ACC112 (cell line): ENCODE measurements at regions not wholly inside any gene's neighbourhood (a gene's known extent, or its start where the extent isn't known, plus 50 kb on each side); places are given as distances from the start of the nearest gene placed in this dataset.
A peak's percentile ranks its signal among the peaks of the same experiment; 100 is the strongest.

Experiments used
- H2AFZ ChIP-seq: fragments of 200-600 bp; sonication (generic); one replicate; pipeline ENCODE4 v1.6.0; 2017; ENCODE audit warnings: antibody characterized with exemption, low read length; ENCODE audit not compliant: unreplicated experiment
- H3K27ac ChIP-seq: fragments of 200-600 bp; sonication (generic); 2 replicates; pipeline ENCODE4 v1.5.1; 2014; ENCODE audit warnings: low read depth, mild to moderate bottlenecking, antibody characterized with exemption, low read length, moderate library complexity
- H3K27me3 ChIP-seq: fragments of 200-600 bp; sonication (generic); 2 replicates; pipeline ENCODE4 v1.6.1; 2014; ENCODE audit warnings: mild to moderate bottlenecking, antibody characterized with exemption, low read length, moderate library complexity, mixed read lengths; ENCODE audit not compliant: insufficient read depth
- H3K36me3 ChIP-seq: fragments of 200-600 bp; sonication (generic); 2 replicates; pipeline ENCODE4 v1.6.1; 2016; ENCODE audit warnings: mild to moderate bottlenecking, antibody characterized with exemption, low read length, moderate library complexity, mixed read lengths; ENCODE audit not compliant: insufficient read depth
- H3K4me1 ChIP-seq: fragments of 200-600 bp; sonication (generic); one replicate; pipeline ENCODE4 v1.6.1; 2016; ENCODE audit warnings: low read length, mixed read lengths; ENCODE audit not compliant: insufficient read depth, unreplicated experiment, control insufficient read depth
- H3K4me3 ChIP-seq: fragments of 200-600 bp; sonication (generic); 2 replicates; pipeline ENCODE4 v1.5.1; 2014; ENCODE audit warnings: mild to moderate bottlenecking, low read depth, low read length
- H3K79me2 ChIP-seq: fragments of 200-600 bp; sonication (generic); one replicate; pipeline ENCODE4 v1.6.0; 2016; ENCODE audit warnings: low read length; ENCODE audit not compliant: control insufficient read depth, unreplicated experiment, insufficient read depth

DNA sequence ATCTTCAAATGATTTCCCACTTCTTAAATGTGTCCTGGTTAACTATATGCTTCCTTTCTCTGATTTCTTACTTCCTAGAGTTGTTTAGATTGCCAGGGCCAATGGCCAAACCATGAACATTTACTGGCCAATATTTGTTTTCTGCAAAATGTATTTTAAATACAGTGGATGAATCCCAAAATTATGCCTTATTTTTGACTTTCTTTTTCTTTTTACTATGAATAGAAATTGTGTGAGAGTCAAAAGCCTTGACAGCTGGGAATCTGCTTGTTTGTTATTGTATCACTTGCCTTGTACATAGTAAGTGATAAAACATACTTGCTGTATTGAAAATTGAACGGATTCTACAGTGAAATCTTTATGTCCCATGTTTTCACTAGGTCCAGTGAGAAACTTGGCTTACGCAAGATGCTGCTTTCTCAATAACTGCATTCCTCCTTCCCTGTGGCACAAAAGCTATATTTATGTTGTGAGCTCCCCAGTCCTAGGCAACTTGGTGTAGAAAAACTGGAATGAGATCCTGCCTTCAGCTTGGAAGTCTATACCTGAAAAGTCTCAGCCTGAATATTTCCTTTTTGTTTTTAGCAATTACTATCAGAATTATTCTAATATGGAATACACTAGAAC, 295.2 kb downstream of the EPHA7 start:
- H3K36me3 ChIP-seq = no peaks in the 10 kb centered on the region
- H3K4me3 ChIP-seq = no peak overlapping the region
- no peaks in the 10 kb centered on the region for H3K4me1 ChIP-seq
- H2AFZ ChIP-seq = no peak overlapping the region
- H3K79me2 ChIP-seq = no peaks in the 10 kb centered on the region
- H3K27me3 ChIP-seq = no peaks in the 10 kb centered on the region
- no peak overlapping the region for H3K27ac ChIP-seq

DNA sequence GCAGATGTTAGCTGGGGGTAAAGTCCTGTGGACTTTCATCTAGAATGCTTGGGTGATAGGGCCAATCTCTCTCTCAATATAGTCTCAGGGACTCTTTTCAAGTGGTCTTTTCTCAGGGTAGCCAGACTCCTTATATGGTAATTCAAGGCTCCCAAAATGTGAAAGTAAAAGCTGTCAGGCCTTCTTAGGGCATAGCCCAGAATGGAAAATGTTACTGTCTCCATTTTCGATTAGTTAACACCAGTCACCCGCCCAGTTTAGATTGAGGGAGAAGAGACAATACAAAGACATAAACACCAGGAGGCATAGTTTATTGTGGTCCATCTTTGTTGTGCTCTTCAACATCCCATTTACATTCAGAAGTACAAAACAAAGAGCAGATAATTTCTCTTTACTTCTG, 295.8 kb downstream of the EPHA7 start:
- H3K4me3 ChIP-seq = no peak overlapping the region
- H2AFZ ChIP-seq = no peak overlapping the region
- H3K4me1 ChIP-seq = no peaks in the 10 kb centered on the region
- no peak overlapping the region for H3K27ac ChIP-seq
- no peaks in the 10 kb centered on the region for H3K79me2 ChIP-seq
- H3K27me3 ChIP-seq = no peaks in the 10 kb centered on the region
- no peaks in the 10 kb centered on the region for H3K36me3 ChIP-seq

DNA sequence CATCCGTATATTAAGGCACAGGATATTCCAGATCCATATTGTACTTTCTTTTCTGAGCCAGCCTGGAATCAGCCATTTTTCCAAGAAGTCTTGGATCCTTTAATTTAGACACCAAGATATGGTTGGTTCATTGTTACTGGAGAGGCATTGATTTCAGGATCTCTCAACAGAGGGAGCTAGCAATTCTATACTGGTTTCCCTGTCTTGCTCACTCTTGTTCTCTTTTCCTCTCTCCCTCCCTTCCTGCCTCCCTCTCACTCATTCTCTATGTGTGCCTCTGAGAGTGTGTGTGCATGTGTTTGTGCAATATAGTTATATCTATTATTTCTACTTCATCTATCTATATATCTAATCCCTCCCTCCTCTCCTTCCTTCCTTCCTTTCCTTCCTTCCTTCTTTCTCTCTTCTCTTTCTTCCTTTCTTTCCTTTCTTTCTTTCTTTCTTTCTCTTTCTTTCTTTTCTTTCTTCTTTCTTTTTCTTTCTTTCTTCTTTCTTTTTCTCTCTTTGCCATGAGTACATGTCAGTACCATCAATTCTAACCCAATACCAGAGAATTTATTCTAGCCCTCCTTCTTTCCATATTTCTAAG, 299.1 kb downstream of the EPHA7 start:
- Histone ChIP-seq H2AFZ (no peak overlapping the region), H3K36me3 (no peaks in the 10 kb centered on the region), H3K4me3 (no peak overlapping the region), H3K27ac (no peak overlapping the region), H3K27me3 (no peaks in the 10 kb centered on the region), H3K79me2 (no peaks in the 10 kb centered on the region), H3K4me1 (no peaks in the 10 kb centered on the region)

DNA sequence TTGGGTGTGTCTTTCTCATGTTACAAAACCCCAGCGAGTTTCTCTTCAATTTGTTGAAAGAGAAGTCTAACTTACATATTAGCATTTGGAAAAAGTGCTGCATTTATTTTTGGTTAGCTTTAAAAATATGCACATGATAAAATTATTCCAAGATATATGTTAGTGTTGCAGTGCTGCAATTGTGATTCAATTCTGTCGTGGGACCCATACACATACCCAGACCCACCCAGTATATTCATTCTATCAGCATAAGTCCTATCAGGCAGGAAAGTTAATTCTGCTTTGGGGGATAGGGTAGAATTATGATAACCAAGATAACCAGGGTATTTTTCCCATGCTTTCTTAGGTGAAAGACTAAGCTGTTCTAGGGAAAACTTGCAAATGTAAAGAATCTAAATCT, 313.5 kb downstream of the EPHA7 start:
- H3K27ac ChIP-seq = no peak overlapping the region
- H3K4me3 ChIP-seq = no peak overlapping the region
- no peaks in the 10 kb centered on the region for H3K36me3 ChIP-seq
- H3K4me1 ChIP-seq = no peaks in the 10 kb centered on the region
- H2AFZ ChIP-seq = no peak overlapping the region
- no peaks in the 10 kb centered on the region for H3K79me2 ChIP-seq
- H3K27me3 ChIP-seq = no peaks in the 10 kb centered on the region

DNA sequence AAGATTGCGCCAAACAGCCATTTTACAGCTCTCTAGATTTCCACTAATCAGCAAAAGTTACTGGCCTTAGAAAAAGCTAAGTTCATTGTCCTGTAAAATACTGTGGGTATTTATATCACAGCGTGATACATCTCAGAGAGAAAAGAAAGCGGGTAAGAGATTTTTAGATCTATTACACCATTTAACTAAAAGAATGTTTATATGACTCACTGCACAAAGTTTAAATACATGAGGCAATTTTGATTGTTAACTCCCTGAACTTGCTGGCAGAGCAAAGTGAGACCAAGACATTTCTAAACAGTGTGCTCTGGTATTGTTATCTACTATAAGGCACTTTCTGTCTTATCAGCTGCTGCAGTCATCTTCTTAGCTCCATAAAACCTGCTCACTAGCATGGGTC, 314.3 kb downstream of the EPHA7 start:
- Histone ChIP-seq H3K4me3 (no peak overlapping the region), H3K36me3 (no peaks in the 10 kb centered on the region), H2AFZ (no peak overlapping the region), H3K27me3 (no peaks in the 10 kb centered on the region), H3K27ac (no peak overlapping the region), H3K79me2 (no peaks in the 10 kb centered on the region), H3K4me1 (no peaks in the 10 kb centered on the region)

DNA sequence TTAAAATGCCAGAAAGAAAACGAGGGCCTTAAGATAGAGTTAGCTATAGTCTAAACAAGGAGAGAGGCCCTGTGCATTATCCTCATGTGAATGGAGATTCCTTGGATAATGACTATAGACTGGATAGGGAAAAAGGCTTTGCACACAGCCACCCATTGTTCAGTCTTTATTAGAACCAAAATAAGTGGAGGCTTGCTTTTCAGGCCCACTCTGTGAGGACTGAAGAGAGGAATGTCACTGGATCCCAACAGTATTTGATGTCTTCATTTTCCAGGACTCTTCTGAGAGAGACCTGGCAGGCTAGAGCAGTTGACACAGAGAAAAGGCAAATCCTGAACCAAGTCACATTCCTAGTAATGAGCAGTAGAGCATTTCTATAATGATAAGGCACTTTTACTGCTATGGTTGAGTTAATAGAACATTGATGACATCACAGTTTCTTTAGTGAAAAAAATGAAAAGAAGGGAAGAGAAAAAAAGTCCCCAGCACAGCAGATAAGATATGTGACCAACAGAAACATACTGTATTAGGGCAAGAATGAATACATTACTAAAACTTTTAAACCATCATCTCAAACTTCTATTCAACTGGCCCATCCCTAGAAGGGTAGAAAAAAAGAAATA, 315.1 kb downstream of the EPHA7 start:
- Histone ChIP-seq H3K4me1 (no peaks in the 10 kb centered on the region), H3K36me3 (no peaks in the 10 kb centered on the region), H3K4me3 (no peak overlapping the region), H3K27me3 (no peaks in the 10 kb centered on the region), H2AFZ (no peak overlapping the region), H3K27ac (no peak overlapping the region), H3K79me2 (no peaks in the 10 kb centered on the region)

DNA sequence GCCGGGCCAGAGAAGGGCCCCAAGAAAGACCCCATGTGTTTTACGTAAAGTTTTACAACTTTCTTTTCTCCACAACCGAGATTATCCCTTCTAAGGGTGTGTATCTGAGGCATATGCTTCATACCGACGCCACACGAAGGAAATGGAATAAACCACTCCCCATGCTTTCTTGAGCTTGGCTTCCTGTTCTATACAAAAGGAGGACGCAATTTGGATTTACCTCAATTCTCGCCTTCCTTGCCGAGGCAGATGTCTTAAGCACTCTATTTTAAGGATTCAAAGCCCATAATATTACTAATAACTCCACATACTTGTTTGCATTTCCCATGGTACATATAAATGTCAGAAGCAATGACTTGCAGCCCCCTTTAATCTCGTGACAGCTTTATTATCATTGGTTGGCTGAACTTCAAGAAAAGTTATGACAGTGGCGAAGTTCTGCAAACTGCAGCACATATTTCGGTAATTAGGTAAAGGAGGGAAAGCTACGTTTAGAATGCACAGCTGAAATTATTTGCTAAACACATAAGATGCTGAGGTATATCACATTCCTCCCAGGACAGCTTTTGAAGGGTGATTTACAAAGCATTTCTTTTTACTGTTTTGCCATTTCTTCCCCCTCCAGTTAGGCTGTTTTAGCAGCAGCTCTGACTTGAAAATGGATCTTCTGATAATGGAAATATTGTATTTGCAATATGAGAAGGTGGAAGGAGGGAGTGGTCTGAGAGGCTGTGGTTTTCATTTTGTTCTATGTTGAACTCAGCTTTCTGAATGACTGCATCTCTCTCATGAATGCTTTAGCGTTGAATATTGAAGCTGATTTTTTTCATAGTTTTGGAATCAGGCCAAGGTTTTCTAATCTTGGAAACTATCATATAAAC, 330.5 kb downstream of the EPHA7 start:
- Histone ChIP-seq H3K36me3 (no peaks in the 10 kb centered on the region), H3K4me3 (0 out of 2 replicates have a peak overlapping the region, but pooled peaks have one; percentile 36), H3K27ac (no peak overlapping the region), H3K27me3 (peaks cover 14% of the 10 kb centered on the region), H2AFZ (no peak overlapping the region), H3K79me2 (no peaks in the 10 kb centered on the region), H3K4me1 (no peaks in the 10 kb centered on the region)

DNA sequence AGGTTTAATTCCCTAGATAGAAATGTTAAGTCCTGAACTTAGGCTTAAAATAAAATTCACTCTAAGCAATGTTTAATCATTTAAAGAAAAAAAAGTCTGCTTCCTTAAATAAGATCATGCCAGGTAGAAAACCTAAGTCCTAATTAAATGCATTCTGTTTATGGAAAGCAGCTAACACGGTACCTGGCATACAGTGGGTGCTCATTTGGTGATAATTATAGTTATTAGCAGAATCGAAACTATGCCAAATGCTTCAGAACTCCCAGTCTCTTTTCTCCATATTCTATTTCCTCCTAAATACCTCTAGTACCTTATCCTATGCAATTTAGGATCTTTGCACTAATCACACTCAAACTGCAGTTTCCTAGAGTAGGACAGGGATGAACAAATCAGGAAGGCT, 331.8 kb downstream of the EPHA7 start:
- no peaks in the 10 kb centered on the region for H3K4me1 ChIP-seq
- H3K27ac ChIP-seq = no peak overlapping the region
- no peak overlapping the region for H3K4me3 ChIP-seq
- H2AFZ ChIP-seq = no peak overlapping the region
- H3K27me3 ChIP-seq = peaks cover 18% of the 10 kb centered on the region
- H3K79me2 ChIP-seq = no peaks in the 10 kb centered on the region
- no peaks in the 10 kb centered on the region for H3K36me3 ChIP-seq

DNA sequence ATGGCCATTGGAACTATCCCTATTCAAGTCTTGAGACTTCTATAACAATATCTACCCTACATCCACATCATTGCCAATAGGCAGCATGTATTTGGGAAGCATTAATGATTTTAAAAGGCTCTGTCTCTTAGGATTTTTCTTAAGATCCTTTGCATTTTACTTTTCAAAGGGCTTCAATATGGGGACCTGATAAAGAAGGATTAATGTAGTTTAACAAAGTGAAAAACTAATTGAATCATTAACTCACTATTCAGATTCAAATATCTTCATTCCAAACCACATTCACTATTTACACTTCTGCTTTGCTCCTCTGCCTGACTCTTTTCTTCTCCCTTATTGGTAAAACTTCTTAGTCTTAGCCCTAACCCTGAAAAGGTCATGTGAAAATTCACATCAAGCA, 333.0 kb downstream of the EPHA7 start:
- H3K79me2 ChIP-seq = no peaks in the 10 kb centered on the region
- H3K27me3 ChIP-seq = peaks cover 18% of the 10 kb centered on the region
- no peaks in the 10 kb centered on the region for H3K36me3 ChIP-seq
- H3K4me3 ChIP-seq = no peak overlapping the region
- no peak overlapping the region for H2AFZ ChIP-seq
- H3K4me1 ChIP-seq = no peaks in the 10 kb centered on the region
- H3K27ac ChIP-seq = no peak overlapping the region

DNA sequence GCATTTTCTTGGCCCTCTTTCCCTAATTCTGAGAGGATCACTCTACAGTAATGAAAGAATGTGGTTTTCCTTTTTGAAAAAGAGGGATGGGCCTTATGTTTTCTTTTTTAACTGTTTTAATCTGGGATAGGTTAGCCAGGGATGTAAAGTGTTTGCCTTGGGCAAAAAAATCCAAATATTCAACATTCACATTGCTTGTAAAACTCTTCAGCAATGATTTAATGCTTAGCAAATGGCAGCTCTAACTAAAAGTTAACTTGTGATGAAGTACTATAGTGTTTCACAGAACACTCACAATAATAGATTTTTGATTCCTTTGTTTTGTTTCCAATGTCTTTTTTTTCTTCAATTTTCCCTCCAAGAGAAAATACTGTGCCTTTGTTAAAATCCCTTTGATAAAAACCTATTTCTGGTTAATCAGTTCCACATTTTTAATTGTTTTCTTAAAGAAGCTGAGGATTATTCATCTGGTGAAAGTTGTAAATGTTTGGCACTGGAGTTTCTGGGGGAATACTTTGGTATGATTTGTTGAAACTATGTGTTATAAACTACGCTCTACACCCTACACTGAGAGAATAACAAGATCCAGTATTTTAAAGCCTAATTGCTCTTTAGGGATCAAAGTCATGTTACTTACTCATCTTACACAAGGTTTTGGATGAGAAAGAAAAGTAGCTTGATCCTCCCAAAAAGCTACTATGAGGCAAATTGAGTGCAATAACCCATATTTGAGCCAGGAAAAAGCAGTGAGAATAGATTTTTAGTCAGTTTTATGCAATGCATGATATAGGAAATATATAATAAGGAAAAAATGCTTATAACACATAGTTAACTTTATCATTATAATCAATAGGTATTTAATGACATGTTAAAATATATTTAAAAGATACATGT, 335.8 kb downstream of the EPHA7 start:
- H2AFZ ChIP-seq = no peak overlapping the region
- H3K4me3 ChIP-seq = no peak overlapping the region
- H3K27me3 ChIP-seq = peaks cover 11% of the 10 kb centered on the region
- no peak overlapping the region for H3K27ac ChIP-seq
- H3K36me3 ChIP-seq = no peaks in the 10 kb centered on the region
- no peaks in the 10 kb centered on the region for H3K79me2 ChIP-seq
- H3K4me1 ChIP-seq = no peaks in the 10 kb centered on the region
